IMR-90 (cell line): ENCODE measurements at regions not wholly inside any gene's neighbourhood (a gene's known extent, or its start where the extent isn't known, plus 50 kb on each side); places are given as distances from the start of the nearest gene placed in this dataset.

ENCODE experiments used
- ATAC-seq: fragments of 200-7000 bp; cut with Tn5 transposase; 2 replicates; pipeline ENCODE4 v1.9.1; 2020; ENCODE audit warnings: low read depth, mild to moderate bottlenecking, moderate library complexity
- BruUV-seq: library from RNA; stranded (reverse); fragments of 400-500 nt; replicated peaks from 2 replicates; lab custom pipeline; 2021; lab: Mats Ljungman, UMichigan
- CTCF ChIA-PET: fragments of 300-600 bp; formaldehyde crosslinking; extraction: SDS; loops from one replicate; lab custom pipeline; 2021; ENCODE audit warnings: antibody characterized with exemption; lab: Yijun Ruan, JAX
- POLR2A ChIA-PET: fragments of 300-600 bp; sonication (Branson Sonifier 250); formaldehyde crosslinking; loops from one replicate; lab custom pipeline; 2022; ENCODE audit warnings: antibody characterized with exemption; ENCODE audit not compliant: unreplicated experiment; lab: Charles Lee
- DNase-seq: peaks from one replicate; pipeline ENCODE4 v3.0.0; 2013
- H2AFZ ChIP-seq: replicated peaks from 2 replicates; pipeline ENCODE3; 2013; ENCODE audit warnings: low read length, mild to moderate bottlenecking; ENCODE audit not compliant: poor library complexity
- H2AK5ac ChIP-seq: 2 replicates; pipeline ENCODE4 v1.6.1; 2013; ENCODE audit warnings: low read depth, low read length, inconsistent platforms
- H2AK9ac ChIP-seq: replicated peaks from 2 replicates; pipeline ENCODE3; 2013; ENCODE audit warnings: mild to moderate bottlenecking, low read depth, low read length, moderate library complexity; ENCODE audit not compliant: poor library complexity
- H2BK120ac ChIP-seq: 2 replicates; pipeline ENCODE4 v1.6.1; 2013; ENCODE audit warnings: low read depth, low read length, inconsistent platforms
- H2BK15ac ChIP-seq: 3 replicates; pipeline ENCODE4 v1.6.1; 2013; ENCODE audit warnings: low read depth, low read length, inconsistent platforms
- H2BK20ac ChIP-seq: 2 replicates; pipeline ENCODE4 v1.6.1; 2013; ENCODE audit warnings: low read depth, mild to moderate bottlenecking, inconsistent platforms, low read length, moderate library complexity
- H2BK5ac ChIP-seq: 2 replicates; pipeline ENCODE4 v1.6.1; 2013; ENCODE audit warnings: mild to moderate bottlenecking, low read depth, low read length, inconsistent platforms; ENCODE audit not compliant: poor library complexity, severe bottlenecking
- H3K14ac ChIP-seq: replicated peaks from 2 replicates; pipeline ENCODE4 v1.6.1; 2013; ENCODE audit warnings: low read depth, low read length, inconsistent platforms
- H3K18ac ChIP-seq: 2 replicates; pipeline ENCODE4 v1.6.1; 2013; ENCODE audit warnings: low read depth, low read length, control low read depth
- H3K23ac ChIP-seq: 2 replicates; pipeline ENCODE4 v1.6.1; 2013; ENCODE audit warnings: low read depth, low read length, inconsistent platforms
- H3K27ac ChIP-seq: 2 replicates; pipeline ENCODE4 v1.5.1; 2013; ENCODE audit warnings: mild to moderate bottlenecking, control low read depth, low read length; ENCODE audit not compliant: insufficient read depth
- H3K27me3 ChIP-seq: 2 replicates; pipeline ENCODE4 v1.6.1; 2013; ENCODE audit warnings: low read length; ENCODE audit not compliant: control insufficient read depth, insufficient read depth
- H3K36me3 ChIP-seq: 2 replicates; pipeline ENCODE4 v1.6.1; 2013; ENCODE audit warnings: low read length, mixed read lengths; ENCODE audit not compliant: control insufficient read depth, insufficient read depth
- H3K4ac ChIP-seq: 2 replicates; pipeline ENCODE4 v1.6.1; 2013; ENCODE audit warnings: low read depth, low read length, inconsistent platforms
- H3K4me1 ChIP-seq: 2 replicates; pipeline ENCODE4 v1.6.1; 2013; ENCODE audit warnings: low read length, mixed read lengths; ENCODE audit not compliant: control insufficient read depth, insufficient read depth
- H3K4me2 ChIP-seq: 2 replicates; pipeline ENCODE4 v1.6.1; 2013; ENCODE audit warnings: low read depth, mild to moderate bottlenecking, control low read depth, low read length, moderate library complexity
- H3K4me3 ChIP-seq: 2 replicates; pipeline ENCODE4 v1.5.1; 2013; ENCODE audit warnings: low read depth, mild to moderate bottlenecking, control low read depth, low read length, moderate library complexity; ENCODE audit not compliant: insufficient read depth
- H3K56ac ChIP-seq: 2 replicates; pipeline ENCODE4 v1.6.1; 2013; ENCODE audit warnings: low read length, inconsistent platforms; ENCODE audit not compliant: insufficient read depth; ENCODE audit errors: extremely low read depth
- H3K79me1 ChIP-seq, 2 experiments: 2 replicates each; pipeline ENCODE4 v1.6.1; 2013; ENCODE audit warnings: low read length in 2 of 2, inconsistent platforms in 1 of 2, low read depth in 1 of 2
- H3K9ac ChIP-seq: 2 replicates; pipeline ENCODE4 v1.6.1; 2013; ENCODE audit warnings: low read depth, low read length, control low read depth
- H3K9me1 ChIP-seq: 2 replicates; pipeline ENCODE4 v1.6.1; 2013; ENCODE audit warnings: low read length, inconsistent platforms; ENCODE audit not compliant: insufficient read depth
- H3K9me3 ChIP-seq: 2 replicates; pipeline ENCODE4 v1.6.1; 2013; ENCODE audit warnings: low read length; ENCODE audit not compliant: control insufficient read depth, insufficient read depth
- H4K20me1 ChIP-seq: 2 replicates; pipeline ENCODE4 v1.6.1; 2013; ENCODE audit warnings: low read length, inconsistent platforms; ENCODE audit not compliant: insufficient read depth
- H4K5ac ChIP-seq: 2 replicates; pipeline ENCODE4 v1.6.1; 2013; ENCODE audit warnings: mild to moderate bottlenecking, low read depth, low read length, control low read depth
- H4K8ac ChIP-seq, 2 experiments: 2 replicates each; pipeline ENCODE4 v1.6.1; 2013; ENCODE audit warnings: low read depth in 2 of 2, low read length in 2 of 2, control low read depth in 1 of 2, inconsistent platforms in 1 of 2
- H4K91ac ChIP-seq: 2 replicates; pipeline ENCODE4 v1.6.1; 2013; ENCODE audit warnings: low read depth, low read length, inconsistent platforms; ENCODE audit not compliant: insufficient read depth
- BHLHE40 ChIP-seq: fragments of 150-350 bp; IDR thresholded peaks from 2 replicates; pipeline ENCODE4 v1.6.1; 2016; ENCODE audit warnings: mild to moderate bottlenecking, low read depth, low read length
- CEBPB ChIP-seq: IDR thresholded peaks from 2 replicates; pipeline ENCODE4 v1.6.1; 2012; ENCODE audit warnings: low read depth, low read length, improper control_type of control experiment
- CTCF ChIP-seq: conservative IDR thresholded peaks from 2 replicates; pipeline ENCODE4 v1.5.1; 2012; ENCODE audit warnings: mild to moderate bottlenecking, low read depth, low read length, improper control_type of control experiment
- FOS ChIP-seq: fragments of 150-350 bp; IDR thresholded peaks from 2 replicates; pipeline ENCODE4 v1.6.1; 2016; ENCODE audit warnings: low read depth, low read length
- MAFK ChIP-seq: IDR thresholded peaks from 2 replicates; pipeline ENCODE4 v1.6.1; 2012; ENCODE audit warnings: low read depth, low read length, improper control_type of control experiment
- MXI1 ChIP-seq: IDR thresholded peaks from 2 replicates; pipeline ENCODE4 v1.6.1; 2012; ENCODE audit warnings: low read depth, mild to moderate bottlenecking, low read length, moderate library complexity, borderline replicate concordance
- RAD21 ChIP-seq: IDR thresholded peaks from 2 replicates; pipeline ENCODE4 v1.6.1; 2012; ENCODE audit warnings: low read length, improper control_type of control experiment
- WGBS, 2 experiments: methylation state at CpG; one replicate each; pipeline versions ENCODE4 v1.1.5 to v1.1.7; 2013; ENCODE audit warnings: missing lambda C conversion rate in 2 of 2; ENCODE audit not compliant: insufficient read length in 1 of 2; ENCODE audit errors: extremely low coverage in 2 of 2; 5-methylcytosine and 5-hydroxymethylcytosine counted together
- dilution Hi-C: fragments of 300-500 bp; cut with HindIII; formaldehyde crosslinking; loops from one replicate; pipeline ENCODE4 v1.14.3; 2018; ENCODE audit warnings: low sequenced_read_pairs; ENCODE audit not compliant: unreplicated experiment
- in situ Hi-C: fragments of 300-500 bp; cut with MboI; formaldehyde crosslinking; loops from 3 replicates; pipeline ENCODE4 v1.14.3; 2019; ENCODE audit warnings: low sequenced_read_pairs, inconsistent platforms, mixed read lengths
- intact Hi-C: fragments of 100-400 bp; cut with micrococcal nuclease; formaldehyde crosslinking; loops from 2 replicates; pipeline ENCODE4 v1.10.0; 2022
- TF ChIP-seq, protein P1 (sequence below): fragments of 150-350 bp; IDR thresholded peaks from 2 replicates; pipeline ENCODE4 v1.6.1; 2017; ENCODE audit warnings: mild to moderate bottlenecking, antibody characterized with exemption, low read length, low read depth

- dilution Hi-C loops (no loop called here), in situ Hi-C loops (no loop called here), intact Hi-C loops (no loop called here)
- no peak overlapping the region for H3K56ac ChIP-seq
- ChIA-PET POLR2A (no interaction called here), CTCF (interaction anchor here (1.0 to 1.4 kb wide), 2 partner anchors 22 to 122 kb away, joined by 3 to 6 read pairs; no protein-coding TSS in a partner anchor)
- no peak overlapping the region for H2AK9ac ChIP-seq
- H3K79me1 ChIP-seq, result no peaks in the 10 kb centered on the region
- H3K9ac ChIP-seq, result no peak overlapping the region
- DNase-seq (peak; percentile 19), ATAC-seq (no peak)
- H4K91ac ChIP-seq, result no peak overlapping the region
- no peak overlapping the region for H3K14ac ChIP-seq
- no peak overlapping the region for H3K4me3 ChIP-seq
- no peak overlapping the region for H3K4ac ChIP-seq
- no TSS peak for BruUV-seq
- H4K5ac ChIP-seq, result no peak overlapping the region
- no peaks in the 10 kb centered on the region; the same call in 1 of the 2 replicates for H3K27me3 ChIP-seq
- no peak overlapping the region for H2BK120ac ChIP-seq
- no peak overlapping the region for H2BK15ac ChIP-seq
- no peak overlapping the region for H4K8ac ChIP-seq
- H3K9me3 ChIP-seq, result no peaks in the 10 kb centered on the region
- no peaks in the 10 kb centered on the region for H4K20me1 ChIP-seq
- no peak for TF ChIP-seq RAD21
- TF ChIP-seq CEBPB, result no peak
- TF ChIP-seq BHLHE40, result no peak
- TF ChIP-seq FOS, result no peak
- TF ChIP-seq, protein P1, sequence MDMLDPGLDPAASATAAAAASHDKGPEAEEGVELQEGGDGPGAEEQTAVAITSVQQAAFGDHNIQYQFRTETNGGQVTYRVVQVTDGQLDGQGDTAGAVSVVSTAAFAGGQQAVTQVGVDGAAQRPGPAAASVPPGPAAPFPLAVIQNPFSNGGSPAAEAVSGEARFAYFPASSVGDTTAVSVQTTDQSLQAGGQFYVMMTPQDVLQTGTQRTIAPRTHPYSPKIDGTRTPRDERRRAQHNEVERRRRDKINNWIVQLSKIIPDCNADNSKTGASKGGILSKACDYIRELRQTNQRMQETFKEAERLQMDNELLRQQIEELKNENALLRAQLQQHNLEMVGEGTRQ, result no peak
- TF ChIP-seq MXI1, result no peak
- TF ChIP-seq MAFK, result no peak
- no peak for TF ChIP-seq CTCF
- H2BK20ac ChIP-seq, result no peak overlapping the region
- WGBS, 2 experiments, result no CpG with 5 or more reads among the region's 4 CpGs
- H2BK5ac ChIP-seq, result no peak overlapping the region
- H3K36me3 ChIP-seq, result no peaks in the 10 kb centered on the region
- no peak overlapping the region for H3K23ac ChIP-seq
- no peak overlapping the region for H2AFZ ChIP-seq
- no peaks in the 10 kb centered on the region for H3K4me1 ChIP-seq
- no peak overlapping the region for H3K27ac ChIP-seq
- H3K4me2 ChIP-seq, result no peak overlapping the region
- H3K18ac ChIP-seq, result no peak overlapping the region
- H2AK5ac ChIP-seq, result no peak overlapping the region
- H3K9me1 ChIP-seq, result no peaks in the 10 kb centered on the region
Measured at GRCh38 chr6:105872249-105872648, 213.9 kb upstream of the PRDM1 start.
